ENCODE measurements at regions not wholly inside any gene's neighbourhood (a gene's known extent, or its start where the extent isn't known, plus 50 kb on each side); places are given as distances from the start of the nearest gene placed in this dataset.
A peak's percentile ranks its signal among the peaks of the same experiment; 100 is the strongest.

DNA sequence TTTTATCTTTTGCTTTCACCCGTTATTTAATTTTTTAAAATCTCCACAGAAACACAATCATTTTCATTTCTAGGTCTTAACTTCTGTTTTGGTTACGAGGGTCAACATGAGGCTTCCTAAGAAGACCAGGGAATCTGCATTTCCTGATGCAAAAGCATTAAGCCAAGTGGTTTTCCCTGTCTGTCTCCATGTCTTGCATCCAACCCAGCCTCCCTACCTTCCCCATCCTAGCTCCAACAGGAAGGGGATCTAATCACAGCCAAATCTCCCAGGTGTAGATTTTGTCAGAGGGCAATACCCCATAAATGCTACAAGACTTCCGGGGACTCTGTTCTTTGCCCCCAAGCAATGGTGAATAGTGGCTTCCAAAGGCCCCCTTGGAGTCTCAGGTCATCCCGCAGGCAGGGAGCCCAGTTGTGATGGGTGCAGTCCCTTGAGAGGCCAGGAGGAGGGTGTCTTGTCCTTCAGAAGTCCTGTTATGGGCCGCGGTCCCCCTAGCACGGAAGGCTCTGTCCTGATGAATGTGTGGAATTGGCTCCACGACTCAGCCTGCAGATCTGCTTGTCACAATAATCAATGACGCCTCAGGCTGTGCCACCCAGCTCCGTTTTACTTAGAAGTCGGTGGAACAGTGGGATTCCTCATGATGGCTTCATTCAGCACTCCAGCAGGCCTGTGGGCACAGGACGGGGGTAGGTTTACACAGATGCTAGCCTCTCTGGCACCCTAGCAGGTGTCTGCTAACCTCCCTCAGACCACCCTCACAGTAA lies 141.1 kb downstream of the RGS9 start:
- TF ChIP-seq CTCF (IDR thresholded peaks at IDR 0.05): peak in 1 of 3 experiments; percentile 40
- TF ChIP-seq POLR2A (IDR thresholded peaks at IDR 0.05): no peak
- TF ChIP-seq POLR2AphosphoS5 (IDR thresholded peaks at IDR 0.05; ENCODE audit: insufficient read depth in 1 of 2, low read depth in 1 of 2): no peak
- Histone ChIP-seq H3K9me3 (no peaks in the 10 kb centered on the region), H3K4me3 (no peak overlapping the region), H3K4me1 (no peaks in the 10 kb centered on the region), H3K36me3 (no peaks in the 10 kb centered on the region), H3K27me3 (no peaks in the 10 kb centered on the region), H3K27ac (no peak overlapping the region)
- intact Hi-C loops (cut with DNase I): no loop called here
- DNase-seq (ENCODE audit: extremely low spot score in 2 of 2): no peak

GRCh38 chr17:65277576-65277975 lies 140.4 kb downstream of the RGS9 start:
- intact Hi-C loops (cut with DNase I): no loop called here
- Histone ChIP-seq H3K27me3 (no peaks in the 10 kb centered on the region), H3K4me1 (no peaks in the 10 kb centered on the region), H3K27ac (no peak overlapping the region), H3K9me3 (no peaks in the 10 kb centered on the region), H3K36me3 (no peaks in the 10 kb centered on the region), H3K4me3 (no peak overlapping the region)
- TF ChIP-seq POLR2AphosphoS5 (IDR thresholded peaks at IDR 0.05; ENCODE audit: insufficient read depth in 1 of 2, low read depth in 1 of 2) (no peak), POLR2A (IDR thresholded peaks at IDR 0.05) (no peak), CTCF (IDR thresholded peaks at IDR 0.05) (no peak)
- no peak for DNase-seq (ENCODE audit: extremely low spot score in 2 of 2)

Measured in vagina (tissue), 2 donors.